ENCODE measurements at regions not wholly inside any gene's neighbourhood (a gene's known extent, or its start where the extent isn't known, plus 50 kb on each side); places are given as distances from the start of the nearest gene placed in this dataset.

- no peak overlapping the region for H4K91ac ChIP-seq (ENCODE audit: insufficient read depth, low read depth, low read length)
These were observed 178.6 kb upstream of the PDE3A start for GRCh38 chr12:20189767-20190166.

More at GRCh38 chr12:20189767-20190166, 178.6 kb upstream of the PDE3A start:
- Histone ChIP-seq H4K20me1 (ENCODE audit: insufficient read depth, low read length) (no peaks in the 10 kb centered on the region), H3K23ac (ENCODE audit: low read depth, low read length) (no peak overlapping the region), H3K4me3 (ENCODE audit: insufficient read depth, low read depth, low read length) (no peak overlapping the region), H4K5ac (ENCODE audit: low read depth, low read length) (no peak overlapping the region), H3K14ac (replicated peaks; ENCODE audit: low read depth, low read length) (no peak overlapping the region), H2BK15ac (ENCODE audit: low read depth, low read length) (no peak overlapping the region), H3K9me3 (ENCODE audit: control insufficient read depth, insufficient read depth, low read length) (no peaks in the 10 kb centered on the region), H3K9ac (ENCODE audit: low read depth, low read length) (no peak overlapping the region), H2BK20ac (ENCODE audit: low read depth, low read length) (no peak overlapping the region), H3K4me2 (ENCODE audit: low read depth, low read length) (no peak overlapping the region), H3K27me3 (ENCODE audit: control insufficient read depth, insufficient read depth, low read length) (no peaks in the 10 kb centered on the region), H3K56ac (ENCODE audit: extremely low read depth, insufficient read depth, low read length) (no peak overlapping the region), H3K18ac (ENCODE audit: low read depth, low read length) (no peak overlapping the region), H2AK5ac (ENCODE audit: low read depth, low read length) (no peak overlapping the region), H2AFZ (replicated peaks; ENCODE audit: low read length, poor library complexity) (no peak overlapping the region), H3K79me1 (ENCODE audit: low read depth in 1 of 2, low read length in 2 of 2) (no peaks in the 10 kb centered on the region), H2BK5ac (ENCODE audit: low read depth, low read length, poor library complexity, severe bottlenecking) (no peak overlapping the region), H4K8ac (ENCODE audit: low read depth in 2 of 2, low read length in 2 of 2) (no peak overlapping the region), H2AK9ac (replicated peaks; ENCODE audit: low read depth, low read length, poor library complexity) (no peak overlapping the region), H3K36me3 (ENCODE audit: control insufficient read depth, insufficient read depth, low read length) (no peaks in the 10 kb centered on the region), H3K4ac (ENCODE audit: low read depth, low read length) (no peak overlapping the region), H3K27ac (ENCODE audit: insufficient read depth, low read length) (no peak overlapping the region), H3K4me1 (ENCODE audit: control insufficient read depth, insufficient read depth, low read length) (peaks cover 3% of the 10 kb centered on the region; the same call in 1 of the 2 replicates), H3K9me1 (ENCODE audit: insufficient read depth, low read length) (no peaks in the 10 kb centered on the region), H2BK120ac (ENCODE audit: low read depth, low read length) (no peak overlapping the region)
- dilution Hi-C loops (cut with HindIII; ENCODE audit: low sequenced_read_pairs, unreplicated experiment), result no loop called here
- WGBS, 2 experiments (ENCODE audit: extremely low coverage in 2 of 2, insufficient read length in 1 of 2), result 40% methylated on average over 1 of the region's 2 CpGs; no CpG with 5 or more reads in 1 of the 2 experiments
- POLR2A ChIA-PET (ENCODE audit: unreplicated experiment), result no interaction called here
- no peak for ATAC-seq (ENCODE audit: low read depth)
- intact Hi-C loops (cut with micrococcal nuclease), result no loop called here
- TF ChIP-seq ELK1 (IDR thresholded peaks at IDR 0.05; ENCODE audit: borderline replicate concordance, low read depth, low read length) (no peak), MXI1 (IDR thresholded peaks at IDR 0.05; ENCODE audit: borderline replicate concordance, low read depth, low read length) (no peak), POLR2A (IDR thresholded peaks at IDR 0.05; ENCODE audit: low read depth, low read length) (no peak), CHD1 (IDR thresholded peaks at IDR 0.05; ENCODE audit: low read depth, low read length) (no peak), MAZ (IDR thresholded peaks at IDR 0.05; ENCODE audit: borderline replicate concordance, low read depth, low read length) (no peak), CTCF (conservative IDR thresholded peaks at IDR 0.05; ENCODE audit: low read depth, low read length) (no peak), NFE2L2 (IDR thresholded peaks at IDR 0.05; ENCODE audit: low read depth, low read length) (no peak), MAFK (IDR thresholded peaks at IDR 0.05; ENCODE audit: low read depth, low read length) (no peak), BHLHE40 (IDR thresholded peaks at IDR 0.05; ENCODE audit: low read depth, low read length) (no peak), RFX5 (IDR thresholded peaks at IDR 0.05; ENCODE audit: low read depth, low read length) (no peak), USF2 (IDR thresholded peaks at IDR 0.05; ENCODE audit: low read depth, low read length) (no peak), RCOR1 (IDR thresholded peaks at IDR 0.05; ENCODE audit: insufficient replicate concordance, low read length) (no peak), SMC3 (IDR thresholded peaks at IDR 0.05; ENCODE audit: low read depth, low read length) (no peak), RAD21 (IDR thresholded peaks at IDR 0.05; ENCODE audit: low read length) (no peak), FOS (IDR thresholded peaks at IDR 0.05; ENCODE audit: low read depth, low read length) (no peak), CEBPB (IDR thresholded peaks at IDR 0.05; ENCODE audit: low read depth, low read length) (no peak)
- no TSS peak for BruUV-seq (replicated peaks)
- no peak for DNase-seq
- CTCF ChIA-PET, result no interaction called here
- in situ Hi-C loops (cut with MboI; ENCODE audit: low sequenced_read_pairs), result no loop called here
